ENCODE measurements at regions not wholly inside any gene's neighbourhood (a gene's known extent, or its start where the extent isn't known, plus 50 kb on each side); places are given as distances from the start of the nearest gene placed in this dataset.
A peak's percentile ranks its signal among the peaks of the same experiment; 100 is the strongest.

DNA sequence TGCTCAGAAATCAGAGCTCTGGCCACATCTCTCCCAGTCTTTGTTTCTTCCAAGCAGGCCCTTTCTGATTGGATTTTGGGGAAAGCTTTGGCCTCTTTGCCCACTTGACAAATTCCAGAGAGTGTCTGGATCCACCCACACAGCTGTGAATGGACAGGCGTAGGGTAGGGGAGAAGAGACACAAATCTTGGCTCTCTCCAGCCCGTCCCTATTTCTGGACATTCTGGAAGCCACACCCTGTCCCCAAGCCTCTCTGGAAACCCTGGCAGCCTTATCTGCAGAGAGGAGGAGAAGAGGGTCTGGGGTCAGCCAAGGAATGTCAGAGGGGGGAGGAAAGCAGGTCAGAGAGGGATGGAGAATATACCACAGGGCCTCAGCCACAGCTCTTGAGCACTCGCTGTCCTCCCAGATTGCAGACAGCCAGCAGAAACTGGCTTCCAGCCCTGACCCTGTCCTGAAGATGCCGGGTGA, 59.5 kb upstream of the WNT11 start:
- H3K4me3 ChIP-seq, result no peak overlapping the region
- H3K9me3 ChIP-seq, result no peaks in the 10 kb centered on the region
- H3K27me3 ChIP-seq, result no peaks in the 10 kb centered on the region
- H3K4me1 ChIP-seq, result peaks cover 0 to 21% (median 5%) of the 10 kb centered on the region in 4 donors
- peak overlapping the region in 1 of 4 donors; percentile 69 for H3K27ac ChIP-seq
- DNase-seq (ENCODE audit: low spot score in 2 of 2), result peak in 1 of 2 donors; percentile 28
- WGBS, 2 donors, result 60 to 65% methylated on average over 4 of the region's 4 CpGs
- TF ChIP-seq, protein P1, sequence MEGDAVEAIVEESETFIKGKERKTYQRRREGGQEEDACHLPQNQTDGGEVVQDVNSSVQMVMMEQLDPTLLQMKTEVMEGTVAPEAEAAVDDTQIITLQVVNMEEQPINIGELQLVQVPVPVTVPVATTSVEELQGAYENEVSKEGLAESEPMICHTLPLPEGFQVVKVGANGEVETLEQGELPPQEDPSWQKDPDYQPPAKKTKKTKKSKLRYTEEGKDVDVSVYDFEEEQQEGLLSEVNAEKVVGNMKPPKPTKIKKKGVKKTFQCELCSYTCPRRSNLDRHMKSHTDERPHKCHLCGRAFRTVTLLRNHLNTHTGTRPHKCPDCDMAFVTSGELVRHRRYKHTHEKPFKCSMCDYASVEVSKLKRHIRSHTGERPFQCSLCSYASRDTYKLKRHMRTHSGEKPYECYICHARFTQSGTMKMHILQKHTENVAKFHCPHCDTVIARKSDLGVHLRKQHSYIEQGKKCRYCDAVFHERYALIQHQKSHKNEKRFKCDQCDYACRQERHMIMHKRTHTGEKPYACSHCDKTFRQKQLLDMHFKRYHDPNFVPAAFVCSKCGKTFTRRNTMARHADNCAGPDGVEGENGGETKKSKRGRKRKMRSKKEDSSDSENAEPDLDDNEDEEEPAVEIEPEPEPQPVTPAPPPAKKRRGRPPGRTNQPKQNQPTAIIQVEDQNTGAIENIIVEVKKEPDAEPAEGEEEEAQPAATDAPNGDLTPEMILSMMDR (IDR thresholded peaks at IDR 0.05), result no peak
- TF ChIP-seq EP300 (IDR thresholded peaks at IDR 0.05), result peak in 1 of 2 donors; percentile 26
- H3K36me3 ChIP-seq, result no peaks in the 10 kb centered on the region

DNA sequence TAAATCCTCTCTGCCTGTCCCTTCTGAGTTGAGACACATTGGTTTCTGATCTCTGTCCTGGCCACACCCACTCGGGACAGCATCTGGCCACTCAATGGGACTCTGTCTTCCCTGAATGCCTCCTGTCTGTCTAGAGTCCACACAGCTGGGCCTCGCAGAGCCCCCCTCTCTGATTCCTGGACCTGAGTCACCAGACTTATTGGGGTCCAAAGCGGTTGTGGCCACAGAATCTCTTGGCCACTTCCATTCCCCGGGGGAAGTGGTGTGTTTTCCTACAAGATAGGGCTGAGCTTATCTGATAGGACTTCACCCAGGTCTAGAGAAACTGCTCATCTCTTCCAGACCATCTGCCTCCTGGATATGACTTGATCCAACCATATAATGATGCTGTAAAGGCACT, 57.4 kb upstream of the WNT11 start:
- Histone ChIP-seq H3K27ac (no peak overlapping the region), H3K36me3 (no peaks in the 10 kb centered on the region), H3K9me3 (no peaks in the 10 kb centered on the region), H3K4me3 (no peak overlapping the region), H3K27me3 (no peaks in the 10 kb centered on the region), H3K4me1 (peaks cover 0 to 5% (median 0%) of the 10 kb centered on the region in 4 donors)
- DNase-seq (ENCODE audit: low spot score in 2 of 2), result no peak
- WGBS, 2 donors, result 82 to 84% methylated on average over 4 of the region's 4 CpGs
- no peak for TF ChIP-seq EP300 (IDR thresholded peaks at IDR 0.05)
- no peak for TF ChIP-seq POLR2A (IDR thresholded peaks at IDR 0.05)
- TF ChIP-seq, protein P1 (IDR thresholded peaks at IDR 0.05), result no peak

DNA sequence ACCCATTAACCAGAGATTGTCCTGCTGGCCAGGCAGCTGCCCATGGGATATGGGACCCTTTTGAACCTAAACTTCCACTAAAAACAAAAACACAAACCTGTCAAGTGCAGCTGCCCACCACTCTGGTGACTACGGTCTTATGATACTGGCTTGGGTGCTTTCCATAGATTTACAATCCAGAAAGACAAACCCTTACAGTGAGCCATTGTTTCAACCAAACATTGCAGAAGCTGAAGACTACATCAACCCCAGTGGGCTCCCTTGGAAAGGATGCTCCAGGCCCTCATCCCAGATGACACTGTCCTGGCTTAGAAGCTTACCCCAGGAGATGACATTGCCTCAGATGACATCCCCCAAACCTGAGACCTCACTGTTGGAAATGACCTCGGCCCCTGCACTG, 56.9 kb upstream of the WNT11 start:
- Histone ChIP-seq H3K27ac (no peak overlapping the region), H3K36me3 (no peaks in the 10 kb centered on the region), H3K9me3 (no peaks in the 10 kb centered on the region), H3K4me1 (peaks cover 0 to 5% (median 0%) of the 10 kb centered on the region in 4 donors), H3K27me3 (no peaks in the 10 kb centered on the region), H3K4me3 (no peak overlapping the region)
- WGBS, 2 donors, result 74 to 82% methylated on average over 2 of the region's 2 CpGs
- TF ChIP-seq, protein P1 (IDR thresholded peaks at IDR 0.05), result no peak
- TF ChIP-seq POLR2A (IDR thresholded peaks at IDR 0.05) (no peak), EP300 (IDR thresholded peaks at IDR 0.05) (no peak)
- DNase-seq (ENCODE audit: low spot score in 2 of 2), result no peak

DNA sequence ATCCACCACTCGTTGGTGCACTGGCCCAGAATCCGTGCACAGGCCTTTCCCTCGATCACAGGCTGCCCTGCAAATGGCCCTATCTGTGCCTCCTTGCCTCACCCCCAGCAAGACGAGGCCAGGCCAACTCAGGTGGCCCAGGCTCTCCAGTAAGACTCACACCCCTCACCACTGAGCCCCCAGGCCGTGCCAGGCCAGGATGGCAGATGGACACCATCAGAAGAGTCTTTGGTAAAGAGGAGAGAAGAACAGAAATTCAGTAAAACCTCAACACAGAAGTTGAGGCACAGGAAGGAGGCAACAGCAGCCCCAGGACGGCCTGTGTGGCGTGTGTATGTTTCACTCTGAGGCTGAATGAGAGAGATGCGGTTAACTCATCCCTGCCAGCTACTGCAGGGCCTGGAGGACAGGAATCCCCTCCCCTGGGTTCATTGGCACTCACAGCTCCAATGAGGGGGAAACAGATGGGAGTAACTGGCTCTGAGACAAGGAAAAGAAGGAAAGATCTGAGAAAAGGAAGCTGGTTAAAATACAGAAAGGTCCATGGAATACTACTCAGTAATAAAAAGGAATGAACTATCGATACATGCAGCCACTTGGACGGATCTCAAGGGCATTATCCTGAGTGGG, 54.1 kb upstream of the WNT11 start:
- Histone ChIP-seq H3K9me3 (no peaks in the 10 kb centered on the region), H3K4me3 (no peak overlapping the region), H3K4me1 (peaks cover 0 to 4% (median 0%) of the 10 kb centered on the region in 4 donors), H3K36me3 (no peaks in the 10 kb centered on the region), H3K27me3 (peaks cover 0 to 4% of the 10 kb centered on the region in 2 donors), H3K27ac (no peak overlapping the region)
- 86% methylated on average over 10 of the region's 10 CpGs for WGBS, 2 donors
- TF ChIP-seq, protein P1 (IDR thresholded peaks at IDR 0.05), result no peak
- TF ChIP-seq POLR2A (IDR thresholded peaks at IDR 0.05), result no peak
- no peak for TF ChIP-seq EP300 (IDR thresholded peaks at IDR 0.05)
- no peak for DNase-seq (ENCODE audit: low spot score in 2 of 2)

DNA sequence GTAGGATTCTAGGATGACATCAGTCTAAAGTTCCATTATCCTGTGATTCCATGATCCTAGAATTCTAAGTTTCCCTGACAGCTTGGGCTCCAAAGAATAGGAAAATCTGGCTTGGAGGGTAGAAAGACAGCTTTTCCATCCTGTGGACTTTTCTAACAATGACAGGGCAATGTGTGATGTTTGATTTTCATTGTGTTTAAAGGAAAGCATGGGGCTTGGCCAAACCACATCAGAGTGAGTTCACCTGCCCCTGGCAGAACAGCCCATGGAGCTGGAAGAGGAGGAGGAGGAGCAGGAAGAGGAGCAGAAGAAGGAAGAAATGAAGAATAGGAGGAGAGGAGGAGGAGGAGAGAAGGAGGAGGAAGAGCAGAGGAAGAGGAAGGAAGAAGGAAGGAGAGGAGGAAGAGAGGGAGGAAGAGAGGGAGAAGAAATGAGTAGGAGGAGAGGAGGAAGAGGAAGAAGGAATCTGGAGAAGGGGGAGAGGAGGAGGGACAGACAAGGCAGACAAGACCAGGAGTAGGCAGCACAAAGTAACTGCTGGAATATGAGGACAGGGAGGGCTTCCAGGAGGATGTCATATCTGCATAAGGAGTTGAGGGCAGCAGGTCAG, 53.1 kb upstream of the WNT11 start:
- TF ChIP-seq EP300 (IDR thresholded peaks at IDR 0.05) (no peak), POLR2A (IDR thresholded peaks at IDR 0.05) (no peak)
- TF ChIP-seq, protein P1 (IDR thresholded peaks at IDR 0.05), result no peak
- DNase-seq (ENCODE audit: low spot score in 2 of 2), result no peak
- Histone ChIP-seq H3K9me3 (no peaks in the 10 kb centered on the region), H3K4me3 (no peak overlapping the region), H3K27me3 (peaks cover 0 to 4% of the 10 kb centered on the region in 2 donors), H3K36me3 (no peaks in the 10 kb centered on the region), H3K4me1 (no peaks in the 10 kb centered on the region), H3K27ac (no peak overlapping the region)
